ENCODE measurements at regions not wholly inside any gene's neighbourhood (a gene's known extent, or its start where the extent isn't known, plus 50 kb on each side); places are given as distances from the start of the nearest gene placed in this dataset.

DNA sequence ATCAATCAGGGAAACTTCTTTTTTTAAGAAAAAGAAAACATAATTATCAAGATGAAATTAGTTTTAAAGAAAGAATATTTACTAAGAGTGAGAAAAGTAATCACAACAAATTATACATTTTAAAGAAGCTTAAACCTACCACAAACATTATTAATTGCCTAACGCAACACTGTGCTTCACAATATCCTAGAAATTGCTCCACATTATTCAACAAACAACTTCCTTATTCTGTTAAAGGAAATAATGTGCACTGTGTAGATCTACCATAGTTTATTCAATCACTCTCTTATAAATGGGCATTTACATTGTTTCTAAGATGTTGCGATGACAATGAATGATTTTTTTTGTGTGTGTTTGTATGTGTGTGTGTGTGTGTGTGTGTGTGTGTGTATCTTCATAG is 525.9 kb upstream of the KCNMB2 start:
- no peak for TF ChIP-seq EZH2 (IDR thresholded peaks at IDR 0.05)
- no peak for TF ChIP-seq POLR2AphosphoS5 (IDR thresholded peaks at IDR 0.05; ENCODE audit: borderline replicate concordance, low read depth, low read length)

Measured in SK-N-MC (cell line).